ENCODE measurements at regions not wholly inside any gene's neighbourhood (a gene's known extent, or its start where the extent isn't known, plus 50 kb on each side); places are given as distances from the start of the nearest gene placed in this dataset.

GRCh38 chr14:76921088-76921399 lies 94.8 kb downstream of the LRRC74A start:
- Histone ChIP-seq H3K4me1 (ENCODE audit: control insufficient read depth, insufficient read depth, low read length) (peaks cover 32% of the 10 kb centered on the region), H3K27ac (ENCODE audit: low read length) (no peak overlapping the region), H3K27me3 (ENCODE audit: control insufficient read depth, insufficient read depth, low read length) (no peaks in the 10 kb centered on the region), H3K36me3 (ENCODE audit: control insufficient read depth, insufficient read depth, low read length) (no peaks in the 10 kb centered on the region), H3K9me3 (ENCODE audit: control insufficient read depth, insufficient read depth, low read length) (no peaks in the 10 kb centered on the region), H3K4me3 (ENCODE audit: low read length) (no peak overlapping the region)
- intact Hi-C loops (cut with micrococcal nuclease): no loop called here
- no peaks in the 10 kb centered on the region for H3K36me3 Mint-ChIP-seq
- H3K27ac Mint-ChIP-seq: peak overlapping the region in 1 of 2 donors; percentile 83
- DNase-seq (no peak), ATAC-seq (no peak)
- 79% methylated on average over 4 of the region's 4 CpGs for WGBS (ENCODE audit: insufficient coverage)
- no peak for TF ChIP-seq CTCF (IDR thresholded peaks at IDR 0.05)
- no peak overlapping the region for H3K4me3 Mint-ChIP-seq
- H3K4me1 Mint-ChIP-seq: peaks cover 6 to 35% of the 10 kb centered on the region in 2 donors
- H3K9me3 Mint-ChIP-seq: no peaks in the 10 kb centered on the region
- no peaks in the 10 kb centered on the region for H3K27me3 Mint-ChIP-seq (ENCODE audit: low read depth in 2 of 2)

GRCh38 chr14:76920331-76921087 lies 94.3 kb downstream of the LRRC74A start:
- 67% methylated on average over 13 of the region's 13 CpGs for WGBS (ENCODE audit: insufficient coverage)
- Mint-ChIP-seq H3K36me3 (no peaks in the 10 kb centered on the region), H3K4me1 (peaks cover under 1 to 35% of the 10 kb centered on the region in 2 donors), H3K27ac (peak overlapping the region; percentile 43 to 83), H3K4me3 (peak overlapping the region; percentile 70), H3K9me3 (no peaks in the 10 kb centered on the region), H3K27me3 (ENCODE audit: low read depth in 2 of 2) (no peaks in the 10 kb centered on the region)
- Histone ChIP-seq H3K9me3 (ENCODE audit: control insufficient read depth, insufficient read depth, low read length) (no peaks in the 10 kb centered on the region), H3K4me3 (ENCODE audit: low read length) (no peak overlapping the region), H3K27ac (ENCODE audit: low read length) (no peak overlapping the region), H3K4me1 (ENCODE audit: control insufficient read depth, insufficient read depth, low read length) (peaks cover 27% of the 10 kb centered on the region), H3K27me3 (ENCODE audit: control insufficient read depth, insufficient read depth, low read length) (no peaks in the 10 kb centered on the region), H3K36me3 (ENCODE audit: control insufficient read depth, insufficient read depth, low read length) (no peaks in the 10 kb centered on the region)
- no peak for ATAC-seq
- DNase-seq: no peak
- intact Hi-C loops (cut with micrococcal nuclease): no loop called here
- no peak for TF ChIP-seq CTCF (IDR thresholded peaks at IDR 0.05)

- H3K4me1 Mint-ChIP-seq: peaks cover 0 to 35% of the 10 kb centered on the region in 2 donors
- H3K4me1 ChIP-seq (ENCODE audit: control insufficient read depth, insufficient read depth, low read length): peaks cover 25% of the 10 kb centered on the region
- H3K27ac Mint-ChIP-seq: peak overlapping the region; percentile 43 to 83
These were observed 93.5 kb downstream of the LRRC74A start for GRCh38 chr14:76919431-76920330.

More at GRCh38 chr14:76919431-76920330, 93.5 kb downstream of the LRRC74A start:
- no peaks in the 10 kb centered on the region for H3K36me3 Mint-ChIP-seq
- WGBS (ENCODE audit: insufficient coverage): 31% methylated on average over 21 of the region's 21 CpGs
- TF ChIP-seq CTCF (IDR thresholded peaks at IDR 0.05): no peak
- Histone ChIP-seq H3K27ac (ENCODE audit: low read length) (no peak overlapping the region), H3K36me3 (ENCODE audit: control insufficient read depth, insufficient read depth, low read length) (no peaks in the 10 kb centered on the region), H3K27me3 (ENCODE audit: control insufficient read depth, insufficient read depth, low read length) (no peaks in the 10 kb centered on the region), H3K9me3 (ENCODE audit: control insufficient read depth, insufficient read depth, low read length) (no peaks in the 10 kb centered on the region), H3K4me3 (ENCODE audit: low read length) (no peak overlapping the region)
- intact Hi-C loops (cut with micrococcal nuclease): loop anchor here (10.0 kb wide), 1 partner anchor 45 kb away; no protein-coding TSS in a partner anchor
- DNase-seq (peak in 1 of 2 donors; percentile 66), ATAC-seq (peak; percentile 63 to 87 (median 81))
- H3K27me3 Mint-ChIP-seq (ENCODE audit: low read depth in 2 of 2): no peaks in the 10 kb centered on the region
- no peaks in the 10 kb centered on the region for H3K9me3 Mint-ChIP-seq
- H3K4me3 Mint-ChIP-seq: peak overlapping the region; percentile 70
